GM18909 (cell line): ENCODE measurements at regions not wholly inside any gene's neighbourhood (a gene's known extent, or its start where the extent isn't known, plus 50 kb on each side); places are given as distances from the start of the nearest gene placed in this dataset.
A peak's percentile ranks its signal among the peaks of the same experiment; 100 is the strongest.

Source experiments
- ATAC-seq: cut with Tn5 transposase; IDR thresholded peaks from one replicate; pipeline ENCODE4 v1.9.1; 2021; ENCODE audit warnings: mild to moderate bottlenecking; ENCODE audit not compliant: unreplicated experiment, poor library complexity

- no peak for ATAC-seq
These were observed 554.9 kb downstream of the MAFB start for GRCh38 chr20:40134176-40134575.

DNA sequence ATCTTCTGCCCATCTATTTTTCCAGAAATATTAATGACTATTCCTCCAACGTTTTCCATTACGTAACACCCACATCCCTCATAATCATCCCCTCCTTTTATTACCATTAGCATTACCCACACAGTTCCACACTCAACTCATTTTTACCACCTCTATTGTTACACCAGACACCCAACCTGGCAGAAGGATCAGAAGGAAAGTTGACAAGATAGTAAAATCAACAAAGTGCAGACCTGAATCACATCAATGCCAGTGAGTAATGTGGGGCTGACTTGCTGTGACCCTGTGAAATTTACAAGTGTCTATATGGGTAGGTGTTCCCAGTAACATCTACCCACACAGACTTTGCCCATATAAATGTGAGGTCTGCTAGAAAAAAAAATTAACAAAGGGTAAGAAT, 568.2 kb downstream of the MAFB start:
- ATAC-seq: no peak

DNA sequence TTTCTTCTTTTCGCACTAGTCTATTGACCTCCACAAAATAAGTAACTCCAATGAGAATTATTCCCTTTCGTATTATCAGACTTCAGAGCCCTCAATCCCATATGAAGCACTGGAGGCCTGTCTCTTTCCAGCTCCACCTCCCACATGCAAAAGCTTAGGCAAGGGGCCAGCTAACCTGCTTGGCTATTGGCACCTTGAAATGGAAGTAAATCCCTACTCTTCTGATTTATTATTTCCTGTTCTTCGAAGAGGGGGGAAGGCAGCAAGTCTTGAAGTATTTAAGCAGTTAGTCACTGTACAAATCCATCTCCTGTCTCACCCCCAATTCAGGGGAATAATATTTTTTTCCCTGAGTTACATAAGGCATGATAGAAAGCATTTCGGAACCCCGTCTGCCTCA, 577.8 kb downstream of the MAFB start:
- ATAC-seq: no peak

DNA sequence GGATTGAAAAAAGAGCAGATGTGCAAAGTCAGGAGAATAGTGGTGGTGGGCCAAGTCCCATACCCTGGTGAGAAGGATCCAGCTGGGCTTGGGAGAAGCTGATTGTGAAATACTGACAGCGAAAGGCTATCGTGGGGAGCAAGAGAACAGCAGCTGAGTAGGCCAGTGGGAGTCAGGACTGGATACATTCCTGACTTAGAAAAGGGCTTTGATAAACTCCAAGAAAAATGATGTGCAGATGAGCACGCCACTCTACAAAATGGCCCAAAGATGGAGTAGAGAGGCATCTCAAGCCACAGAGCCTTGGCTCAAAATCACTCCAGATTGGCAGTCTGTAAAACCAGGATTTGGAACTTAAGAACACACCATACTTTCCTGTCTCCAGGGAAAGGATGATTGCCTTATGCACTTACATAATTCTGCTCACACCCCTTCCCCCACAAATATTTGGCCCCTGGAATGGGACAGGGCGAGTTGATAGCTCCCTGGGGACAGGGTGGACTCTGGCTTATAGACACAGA, 578.7 kb downstream of the MAFB start:
- ATAC-seq: no peak

DNA sequence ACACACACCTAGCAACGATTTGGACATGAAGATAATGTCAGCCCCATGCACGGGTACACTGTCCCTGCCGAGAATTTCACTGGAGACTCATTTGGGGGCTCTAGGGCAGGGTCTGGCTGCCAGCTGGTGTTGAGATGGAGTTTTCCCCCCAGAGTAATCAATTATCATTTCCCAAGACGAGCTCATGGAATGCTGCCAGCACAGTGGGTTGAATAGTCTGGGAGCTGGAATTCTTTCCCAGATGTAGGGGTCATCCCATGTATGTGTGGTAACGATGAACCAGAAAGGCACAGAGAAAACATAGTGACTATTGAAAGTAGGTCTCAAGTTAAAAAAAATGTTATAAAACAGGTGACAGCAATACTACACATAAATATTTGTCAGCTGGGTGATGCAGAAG, 579.9 kb downstream of the MAFB start:
- no peak for ATAC-seq

DNA sequence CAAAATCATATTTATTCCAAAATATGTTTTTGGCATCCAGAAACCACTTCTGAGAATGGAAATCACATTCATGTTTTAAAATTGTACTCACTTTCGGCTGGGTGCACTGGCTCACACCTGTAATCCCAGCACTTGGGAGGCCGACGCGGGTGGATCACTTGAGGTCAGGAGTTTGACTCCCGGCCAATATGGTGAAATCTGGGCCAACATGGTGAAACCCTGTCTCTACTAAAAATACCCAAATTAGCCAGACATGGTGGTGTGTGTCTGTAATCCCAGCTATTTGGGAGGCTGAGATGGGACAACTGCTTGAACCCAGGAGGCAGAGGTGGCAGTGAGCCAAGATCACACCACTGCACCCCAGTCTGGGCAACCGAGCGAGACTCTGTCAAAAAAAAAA, 580.7 kb downstream of the MAFB start:
- no peak for ATAC-seq

GRCh38 chr20:40104959-40105358, 584.1 kb downstream of the MAFB start:
- ATAC-seq: no peak

DNA sequence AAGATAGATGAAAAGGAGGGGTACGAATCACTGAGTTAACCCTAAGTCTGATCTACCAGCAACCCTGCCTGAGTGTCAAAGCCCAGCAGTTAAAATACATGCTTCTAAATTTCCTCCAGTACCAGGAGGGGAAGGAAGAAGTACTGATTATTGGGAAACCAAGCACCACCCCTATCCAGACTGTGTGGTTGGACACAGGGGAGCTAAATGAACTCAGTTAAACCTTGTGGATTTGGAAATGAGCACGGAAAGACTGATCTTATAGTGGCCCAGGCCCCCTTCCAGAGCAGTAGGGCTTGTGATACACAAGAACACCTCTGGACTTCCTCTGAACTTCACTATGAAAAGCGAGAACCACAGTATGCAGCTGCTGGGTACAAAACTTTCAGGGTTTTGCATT, 585.6 kb downstream of the MAFB start:
- ATAC-seq: no peak

DNA sequence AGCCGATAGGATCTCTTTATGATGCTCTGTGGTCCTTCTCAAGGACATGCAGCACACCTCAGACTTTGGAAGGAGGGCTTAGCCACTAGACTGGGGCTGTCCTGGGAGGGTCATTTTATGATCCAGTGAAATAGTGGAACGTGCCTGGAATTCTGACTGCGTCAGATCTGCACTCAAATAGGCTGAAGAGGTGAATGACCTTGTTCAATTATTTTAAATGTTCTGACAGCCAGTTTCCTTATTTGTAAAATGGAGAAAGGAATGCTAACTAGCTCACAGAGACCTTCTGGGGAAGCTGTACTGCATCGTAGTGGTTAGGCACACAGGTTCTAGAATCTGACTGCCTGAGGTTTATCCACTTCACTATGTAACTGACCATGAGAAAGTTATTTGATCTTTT, 587.5 kb downstream of the MAFB start:
- ATAC-seq: no peak

GRCh38 chr20:40100261-40100660, 588.8 kb downstream of the MAFB start:
- no peak for ATAC-seq

DNA sequence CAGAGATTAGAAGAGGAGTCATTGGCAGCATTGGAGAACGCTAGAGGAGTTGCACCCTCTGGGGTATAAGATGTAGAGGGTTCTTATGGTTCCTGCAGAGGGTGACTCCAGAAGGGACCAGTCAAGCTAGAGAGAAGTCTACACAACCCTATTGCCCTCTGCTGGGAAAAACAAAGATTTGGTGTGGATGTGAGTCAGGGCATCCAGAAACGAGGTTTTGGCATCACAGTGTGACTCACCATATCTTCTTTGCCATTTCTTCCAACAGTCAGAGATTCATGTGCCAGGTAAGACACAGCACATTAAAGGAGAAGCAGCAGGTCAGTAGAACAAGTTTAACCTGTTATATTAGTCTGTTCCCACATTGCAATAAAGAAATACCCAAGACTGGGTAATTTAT, 598.8 kb downstream of the MAFB start:
- no peak for ATAC-seq

DNA sequence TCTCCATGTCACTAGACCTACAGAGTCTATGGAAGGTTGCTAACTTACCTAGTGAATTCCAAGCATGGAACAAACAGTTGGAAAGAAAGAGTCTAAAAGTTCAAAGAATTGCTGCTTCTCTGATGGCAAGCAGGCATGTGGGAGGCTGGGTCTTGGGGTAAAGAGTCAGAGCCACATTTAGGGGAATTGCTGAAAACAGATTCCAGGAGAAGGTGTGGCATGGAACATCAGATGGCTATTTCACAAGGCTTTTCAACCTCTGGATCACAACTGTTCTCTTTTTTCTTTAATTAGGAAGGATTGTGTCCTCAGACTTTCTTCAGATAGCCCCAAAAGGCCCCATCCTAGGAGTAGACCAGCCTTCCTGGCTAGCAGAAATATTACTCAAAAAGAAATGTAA, 601.5 kb downstream of the MAFB start:
- ATAC-seq: no peak

DNA sequence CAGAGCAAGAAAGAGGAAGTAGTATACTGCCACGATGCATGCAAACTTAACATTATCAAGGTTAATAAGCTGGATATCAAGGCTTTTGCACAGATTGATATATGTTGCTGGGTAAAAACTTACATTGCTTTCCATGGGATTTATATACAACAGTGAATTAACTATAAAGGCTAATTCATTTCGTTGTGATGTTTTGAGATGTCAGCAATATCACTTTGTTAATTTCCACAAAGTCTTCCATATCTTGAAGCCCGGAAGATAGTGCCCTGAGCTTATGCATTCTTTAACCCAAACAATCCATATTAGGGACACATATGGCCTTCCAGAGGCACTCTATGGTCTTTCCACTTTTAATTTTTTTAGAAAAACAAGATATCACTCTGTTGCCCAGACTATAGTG, 603.5 kb downstream of the MAFB start:
- no peak for ATAC-seq

- ATAC-seq: peak; percentile 23
These were observed 606.6 kb downstream of the MAFB start for GRCh38 chr20:40082436-40082835.

DNA sequence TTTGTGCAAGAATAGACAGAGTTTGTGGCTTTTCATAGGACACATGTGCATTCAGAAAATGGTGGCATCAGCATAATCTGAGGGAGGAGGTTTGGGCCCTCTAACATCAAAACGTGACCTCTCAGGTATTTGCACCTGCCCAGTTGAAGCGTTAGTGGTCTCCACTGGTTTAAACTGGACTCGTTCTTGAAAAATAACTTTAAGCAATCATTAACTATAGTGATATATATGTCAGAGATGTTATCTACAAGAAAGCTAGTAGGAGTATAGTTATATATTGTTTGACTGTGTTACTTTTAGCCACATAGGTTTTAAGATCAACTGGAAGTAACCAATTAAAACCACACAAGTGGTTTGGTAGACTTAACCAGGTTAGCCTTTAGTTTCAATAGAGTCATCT, 607.4 kb downstream of the MAFB start:
- ATAC-seq: peak; percentile 68

GRCh38 chr20:40080041-40080652, 608.9 kb downstream of the MAFB start:
- no peak for ATAC-seq

GRCh38 chr20:40073535-40074111, 615.4 kb downstream of the MAFB start:
- ATAC-seq: no peak

DNA sequence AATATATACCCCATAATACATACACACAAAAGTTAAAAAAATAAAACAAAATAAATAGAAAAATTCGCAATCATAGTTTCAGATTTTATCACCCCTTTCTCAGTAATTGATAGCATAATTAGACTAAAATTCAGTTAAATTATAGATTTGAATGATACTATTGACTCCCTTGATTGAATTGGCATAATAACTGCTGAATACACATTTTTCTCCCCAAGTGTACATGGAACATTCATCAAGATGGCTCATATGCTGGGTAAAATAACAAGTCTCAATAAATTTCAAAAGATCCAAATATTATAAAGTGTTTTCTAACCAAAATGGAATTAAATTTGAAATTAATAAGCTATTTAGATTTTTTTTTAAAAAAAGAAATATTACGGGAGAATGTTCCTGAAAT, 616.1 kb downstream of the MAFB start:
- ATAC-seq: no peak

- ATAC-seq: no peak
These were observed 632.9 kb downstream of the MAFB start for GRCh38 chr20:40056171-40056570.

DNA sequence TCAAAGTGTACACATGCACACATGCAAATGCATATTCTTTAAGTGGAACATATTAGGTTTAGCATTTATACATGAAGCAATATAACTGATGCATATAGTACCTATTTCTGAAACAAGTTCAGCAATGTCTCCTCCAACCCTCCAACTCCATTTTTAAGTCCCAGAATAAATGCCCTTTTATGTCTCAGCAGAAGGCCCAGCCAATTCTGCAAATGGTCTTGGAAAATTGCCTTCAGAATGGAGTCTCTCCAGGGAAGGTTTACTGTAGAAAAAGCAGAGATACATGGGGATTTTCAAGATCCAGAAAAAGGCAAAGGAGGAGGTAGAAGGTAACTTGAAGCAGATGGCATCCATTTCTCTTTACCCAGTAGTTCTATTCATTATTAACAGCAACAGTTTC, 633.3 kb downstream of the MAFB start:
- no peak for ATAC-seq

GRCh38 chr20:40054311-40054710, 634.7 kb downstream of the MAFB start:
- ATAC-seq: no peak

- ATAC-seq: no peak
These were observed 638.4 kb downstream of the MAFB start for GRCh38 chr20:40050596-40050995.
